HG03565 (cell line): ENCODE measurements at regions not wholly inside any gene's neighbourhood (a gene's known extent, or its start where the extent isn't known, plus 50 kb on each side); places are given as distances from the start of the nearest gene placed in this dataset.

Source experiments
- ATAC-seq: cut with Tn5 transposase; IDR thresholded peaks from one replicate; pipeline ENCODE4 v1.9.1; 2021; ENCODE audit warnings: mild to moderate bottlenecking, moderate library complexity; ENCODE audit not compliant: unreplicated experiment

GRCh38 chr14:64639340-64639821 lies 64.8 kb upstream of the PLEKHG3 start:
- ATAC-seq = no peak

DNA sequence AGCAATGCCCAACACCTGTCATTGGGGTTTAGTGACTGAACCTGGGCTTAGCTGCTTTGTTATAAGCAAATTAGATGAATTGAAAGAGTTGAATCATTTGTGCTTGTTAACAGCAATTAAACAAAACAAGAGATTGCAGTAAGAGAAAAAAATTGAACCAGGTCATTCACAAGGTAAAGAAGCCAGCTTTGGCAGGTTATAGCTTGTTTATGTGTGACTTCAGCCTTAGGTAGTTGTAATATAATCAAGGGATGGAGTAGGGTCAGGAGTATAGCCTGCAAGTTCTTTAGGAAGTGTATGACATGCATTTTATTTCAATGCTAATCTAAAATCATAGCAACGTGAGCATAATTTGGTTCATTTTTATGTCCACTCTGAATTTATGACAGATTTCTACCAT lies 63.4 kb upstream of the PLEKHG3 start:
- ATAC-seq = no peak

DNA sequence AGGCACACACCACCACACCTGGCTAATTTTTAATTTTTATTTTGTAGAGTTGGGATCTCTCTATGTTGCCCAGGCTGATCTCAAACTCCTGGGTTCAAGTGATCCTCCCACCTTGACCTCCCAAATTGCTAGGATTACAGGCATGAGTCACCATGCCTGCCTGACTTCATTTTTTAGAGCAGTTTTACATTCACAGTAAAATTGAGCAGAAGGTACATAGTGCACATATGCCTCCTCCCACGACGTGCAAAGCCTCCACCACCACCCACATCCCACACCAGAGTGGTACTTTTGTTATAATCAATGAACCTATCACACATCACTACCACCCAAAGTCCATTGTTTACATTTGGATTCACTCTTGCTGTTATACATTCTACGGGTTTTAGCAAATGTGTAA lies 62.5 kb upstream of the PLEKHG3 start:
- ATAC-seq = no peak

- ATAC-seq = no peak
Observed at GRCh38 chr14:64643709-64644108, 60.5 kb upstream of the PLEKHG3 start.

DNA sequence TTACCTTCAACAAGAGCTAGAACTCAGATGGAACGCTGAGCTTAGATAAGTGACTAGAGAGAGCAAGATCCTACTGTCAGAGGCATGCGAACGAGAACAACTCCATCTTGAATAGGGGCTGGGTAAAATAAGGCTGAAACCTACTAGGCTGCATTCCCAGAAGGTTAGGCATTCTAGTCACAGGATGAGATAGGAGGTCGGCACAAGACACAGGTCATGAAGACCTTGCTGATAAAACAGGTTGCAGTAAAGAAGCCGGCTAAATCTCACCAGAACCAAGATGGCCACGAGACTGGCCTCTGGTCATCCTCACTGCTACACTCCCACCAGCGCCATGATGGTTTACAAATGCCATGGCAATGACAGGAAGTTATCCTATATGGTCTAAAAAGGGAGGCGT lies 59.6 kb upstream of the PLEKHG3 start:
- ATAC-seq = no peak

- no peak for ATAC-seq
Observed at GRCh38 chr14:64645220-64645892, 58.9 kb upstream of the PLEKHG3 start.

DNA sequence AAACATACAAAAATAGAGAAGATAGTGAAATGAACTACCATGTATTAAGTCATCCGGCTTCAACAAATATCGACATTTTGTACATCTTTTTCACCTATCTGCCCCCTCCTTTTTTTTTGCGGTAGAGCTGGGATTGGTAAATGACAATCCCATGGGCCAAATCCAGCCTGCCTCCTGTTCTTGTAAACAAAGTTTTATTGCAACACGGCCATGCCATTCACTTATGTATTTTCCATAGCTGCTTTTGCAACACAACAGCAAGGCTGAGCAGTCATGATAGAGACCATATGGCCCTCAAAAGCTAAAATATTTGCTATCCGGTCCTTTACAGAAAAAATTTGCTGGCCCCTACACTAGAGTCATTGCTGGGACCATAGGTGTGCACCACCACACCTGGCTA lies 58.1 kb upstream of the PLEKHG3 start:
- ATAC-seq = no peak

DNA sequence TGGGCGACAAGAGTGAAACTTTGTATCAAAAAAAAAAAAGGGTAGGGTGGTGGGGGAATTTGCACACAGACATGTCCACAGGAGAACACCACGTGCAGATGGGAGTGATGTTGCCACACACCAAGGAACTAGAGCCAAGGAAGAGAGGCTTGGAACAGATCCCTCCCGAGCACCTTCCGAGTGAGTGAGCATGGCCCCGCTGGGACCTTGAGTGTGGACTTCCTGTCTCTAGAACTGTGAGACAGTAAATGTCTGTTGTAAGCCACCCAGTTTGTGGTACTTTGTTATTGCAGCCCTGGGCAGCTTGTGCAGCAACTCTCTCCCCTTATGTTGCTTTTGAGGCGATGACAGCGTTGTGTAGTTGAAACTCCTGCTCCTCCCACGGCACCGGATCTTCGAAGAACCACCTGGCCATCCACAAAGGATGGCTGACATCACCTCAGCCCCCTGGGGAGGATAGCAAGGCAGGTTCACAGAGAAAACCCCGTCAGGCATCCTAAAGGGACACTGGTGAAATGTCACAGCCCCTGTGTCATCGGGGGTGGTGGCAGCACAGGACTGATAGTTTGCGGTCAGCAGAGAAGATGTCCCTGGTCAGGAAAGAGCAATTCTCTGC lies 54.7 kb upstream of the PLEKHG3 start:
- ATAC-seq = no peak

DNA sequence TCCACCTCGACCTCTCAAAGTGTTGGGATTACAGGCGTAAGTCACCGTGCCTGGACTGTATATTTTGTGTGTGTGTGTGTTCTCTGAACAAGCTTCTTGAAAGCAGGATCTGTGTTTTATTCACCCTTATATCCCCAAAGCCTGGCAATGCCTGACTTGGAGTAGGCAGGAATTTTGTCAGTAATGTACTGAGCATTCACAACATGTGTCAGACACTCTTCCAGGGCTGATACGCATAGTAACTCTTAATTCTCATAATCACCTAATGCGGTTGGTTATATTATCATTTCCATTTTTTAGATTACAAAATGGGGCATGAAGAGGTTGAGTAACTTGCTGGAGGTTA lies 50.4 kb upstream of the PLEKHG3 start:
- ATAC-seq = no peak

DNA sequence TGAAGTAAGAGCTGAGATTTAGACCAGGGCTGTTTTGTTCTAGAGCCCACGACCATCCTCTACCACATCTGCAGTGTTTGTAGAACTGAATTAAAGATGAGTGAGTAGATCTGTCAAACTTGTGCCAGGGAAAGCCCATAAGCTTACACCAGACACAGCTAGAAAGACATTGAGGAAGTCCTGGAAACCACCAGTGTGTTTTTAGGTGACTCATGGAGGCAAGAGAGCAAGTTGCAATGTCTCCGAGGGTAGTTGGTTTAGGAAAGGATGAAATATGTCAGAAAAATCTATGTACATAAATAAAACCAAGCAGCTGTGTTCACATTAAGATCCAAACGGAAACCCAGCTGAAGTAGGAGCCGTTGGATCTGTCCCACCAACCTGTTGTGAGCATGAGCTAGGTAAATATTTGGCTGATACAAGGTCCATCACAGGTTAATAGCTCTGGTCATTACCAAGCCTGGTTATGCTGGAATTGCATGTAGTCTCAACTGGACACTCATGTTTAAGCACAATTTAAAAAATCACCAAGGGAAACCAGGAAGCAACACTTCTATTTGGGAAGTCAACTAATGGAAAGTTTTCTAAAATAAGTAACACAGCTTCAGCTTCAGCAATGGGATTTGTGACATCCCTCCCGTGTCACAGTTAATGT lies 49.9 kb upstream of the PLEKHG3 start:
- peak; percentile 60 for ATAC-seq
